Ishikawa (cell line): ENCODE measurements at regions not wholly inside any gene's neighbourhood (a gene's known extent, or its start where the extent isn't known, plus 50 kb on each side); places are given as distances from the start of the nearest gene placed in this dataset.

Source experiments
- CEBPB ChIP-seq: IDR thresholded peaks from 2 replicates; pipeline ENCODE4 v1.6.1; 2012
- CREB1 ChIP-seq: IDR thresholded peaks from 2 replicates; pipeline ENCODE4 v1.6.1; 2012; ENCODE audit warnings: low read depth
- EGR1 ChIP-seq: IDR thresholded peaks from 2 replicates; pipeline ENCODE4 v1.6.1; 2012
- EP300 ChIP-seq: IDR thresholded peaks from 2 replicates; pipeline ENCODE4 v1.6.1; 2012; ENCODE audit warnings: borderline replicate concordance
- FOXM1 ChIP-seq: IDR thresholded peaks from 2 replicates; pipeline ENCODE4 v1.6.1; 2012; ENCODE audit warnings: low read depth, borderline replicate concordance
- MAX ChIP-seq: IDR thresholded peaks from 2 replicates; pipeline ENCODE4 v1.6.1; 2012
- NFIC ChIP-seq: IDR thresholded peaks from 2 replicates; pipeline ENCODE4 v1.6.1; 2012
- RAD21 ChIP-seq: IDR thresholded peaks from 2 replicates; pipeline ENCODE4 v1.6.1; 2012; ENCODE audit warnings: low read depth
- REST ChIP-seq: IDR thresholded peaks from 2 replicates; pipeline ENCODE4 v1.6.1; 2012; ENCODE audit warnings: low read depth, mild to moderate bottlenecking
- TAF1 ChIP-seq: IDR thresholded peaks from 2 replicates; pipeline ENCODE4 v1.6.1; 2012; ENCODE audit warnings: low read depth, mild to moderate bottlenecking
- YY1 ChIP-seq: IDR thresholded peaks from 2 replicates; pipeline ENCODE4 v1.6.1; 2012; ENCODE audit warnings: low read depth

- TF ChIP-seq YY1 (no peak), RAD21 (no peak), MAX (no peak), EP300 (no peak), TAF1 (no peak), CEBPB (no peak), FOXM1 (no peak), EGR1 (no peak), CREB1 (no peak), REST (no peak), NFIC (no peak)
These were observed 63.9 kb upstream of the BARHL2 start for GRCh38 chr1:90780981-90781380.
